Trophoblast cell (in vitro differentiated cells and primary cell): ENCODE measurements at regions not wholly inside any gene's neighbourhood (a gene's known extent, or its start where the extent isn't known, plus 50 kb on each side); places are given as distances from the start of the nearest gene placed in this dataset.
"Not testable (repeated sequence)": the region's sequence is repeated elsewhere in the genome, so short reads cannot be mapped to it uniquely, and the experiment has no call there.

Source experiments
- DNase-seq, 2 donors: peaks; one replicate each; pipeline ENCODE4 v3.0.0-alpha.2; 2016
- H2AFZ ChIP-seq: 2 replicates; pipeline ENCODE4 v1.6.1; 2013; ENCODE audit warnings: low read length, moderate library complexity, mild to moderate bottlenecking; ENCODE audit not compliant: insufficient read depth, poor library complexity
- H2AK5ac ChIP-seq: 2 replicates; pipeline ENCODE4 v1.6.1; 2013; ENCODE audit warnings: mild to moderate bottlenecking, low read length
- H2BK120ac ChIP-seq: 2 replicates; pipeline ENCODE4 v1.6.1; 2013; ENCODE audit warnings: low read length, mild to moderate bottlenecking, moderate library complexity; ENCODE audit not compliant: insufficient read depth, poor library complexity
- H2BK12ac ChIP-seq: 2 replicates; pipeline ENCODE4 v1.6.1; 2013; ENCODE audit warnings: mild to moderate bottlenecking, low read length, moderate library complexity
- H2BK5ac ChIP-seq: 2 replicates; pipeline ENCODE4 v1.6.1; 2013; ENCODE audit warnings: low read length, low read depth, moderate library complexity, mild to moderate bottlenecking; ENCODE audit not compliant: poor library complexity
- H3K14ac ChIP-seq: 2 replicates; pipeline ENCODE4 v1.6.1; 2013; ENCODE audit warnings: mild to moderate bottlenecking, low read length
- H3K18ac ChIP-seq: 2 replicates; pipeline ENCODE4 v1.6.1; 2013; ENCODE audit warnings: mild to moderate bottlenecking, low read length
- H3K23ac ChIP-seq: 2 replicates; pipeline ENCODE4 v1.6.1; 2013; ENCODE audit warnings: low read length
- H3K27ac ChIP-seq: 2 replicates; pipeline ENCODE4 v1.5.1; 2013; ENCODE audit warnings: low read depth, mild to moderate bottlenecking, inconsistent platforms, low read length, moderate library complexity
- H3K27me3 ChIP-seq: 2 replicates; pipeline ENCODE4 v1.6.1; 2013; ENCODE audit warnings: inconsistent platforms, mild to moderate bottlenecking, low read length, moderate library complexity; ENCODE audit not compliant: insufficient read depth
- H3K36me3 ChIP-seq, 2 experiments: 1 replicate in 1 of 2; 2 replicates in 1 of 2; pipeline ENCODE4 v1.6.1; 2013; ENCODE audit warnings: low read length in 2 of 2, mild to moderate bottlenecking in 2 of 2, moderate library complexity in 1 of 2; ENCODE audit not compliant: insufficient read depth in 2 of 2, control insufficient read depth in 1 of 2
- H3K4ac ChIP-seq: 2 replicates; pipeline ENCODE4 v1.6.1; 2013; ENCODE audit warnings: low read depth, mild to moderate bottlenecking, low read length, moderate library complexity
- H3K4me1 ChIP-seq, 2 experiments: 1 replicate in 1 of 2; 2 replicates in 1 of 2; pipeline ENCODE4 v1.6.1; 2013; ENCODE audit warnings: low read length in 2 of 2, mild to moderate bottlenecking in 2 of 2, moderate library complexity in 1 of 2; ENCODE audit not compliant: insufficient read depth in 2 of 2, control insufficient read depth in 1 of 2
- H3K4me2 ChIP-seq: 2 replicates; pipeline ENCODE4 v1.6.1; 2013; ENCODE audit warnings: inconsistent platforms, mild to moderate bottlenecking, low read length, moderate library complexity
- H3K4me3 ChIP-seq: 2 replicates; pipeline ENCODE4 v1.5.1; 2013; ENCODE audit warnings: mild to moderate bottlenecking, low read depth, low read length, inconsistent platforms
- H3K79me1 ChIP-seq: one replicate; pipeline ENCODE4 v1.6.1; 2013; ENCODE audit warnings: low read length
- H3K79me2 ChIP-seq: 2 replicates; pipeline ENCODE4 v1.6.1; 2013; ENCODE audit warnings: low read length, mild to moderate bottlenecking; ENCODE audit not compliant: control insufficient read depth, insufficient read depth, poor library complexity
- H3K9ac ChIP-seq: 2 replicates; pipeline ENCODE4 v1.6.1; 2013; ENCODE audit warnings: mild to moderate bottlenecking, low read length
- H3K9me3 ChIP-seq: 2 replicates; pipeline ENCODE4 v1.6.1; 2013; ENCODE audit warnings: low read depth, mild to moderate bottlenecking, control low read depth, inconsistent platforms, low read length; ENCODE audit not compliant: insufficient read depth
- H4K12ac ChIP-seq: 2 replicates; pipeline ENCODE4 v1.6.1; 2013; ENCODE audit warnings: low read depth, mild to moderate bottlenecking, low read length, moderate library complexity
- H4K8ac ChIP-seq: 2 replicates; pipeline ENCODE4 v1.6.1; 2013; ENCODE audit warnings: low read depth, mild to moderate bottlenecking, low read length, moderate library complexity
- H4K91ac ChIP-seq: one replicate; pipeline ENCODE4 v1.6.1; 2013; ENCODE audit warnings: low read depth, mild to moderate bottlenecking, low read length, moderate library complexity
- WGBS: extraction: QIAGEN DNeasy Blood & Tissue Kit; methylation state at CpG from one replicate; pipeline ENCODE4 v1.1.7; 2013; ENCODE audit warnings: missing lambda C conversion rate; ENCODE audit not compliant: insufficient read length, insufficient coverage; ENCODE audit errors: extremely low coverage; 5-methylcytosine and 5-hydroxymethylcytosine counted together

GRCh38 chr20:63136296-63136695 lies 79.6 kb downstream of the YTHDF1 start:
- H3K9me3 ChIP-seq: peaks cover 9% of the 10 kb centered on the region
- no peak overlapping the region for H2BK12ac ChIP-seq
- H3K4ac ChIP-seq: no peak overlapping the region
- no peak overlapping the region for H3K23ac ChIP-seq
- H2BK120ac ChIP-seq: no peak overlapping the region
- H3K14ac ChIP-seq: no peak overlapping the region
- no peak overlapping the region for H4K12ac ChIP-seq
- no peak overlapping the region for H2BK5ac ChIP-seq
- H4K91ac ChIP-seq: no peak overlapping the region
- WGBS: no CpG with 5 or more reads among the region's 8 CpGs
- no peaks in the 10 kb centered on the region for H3K4me1 ChIP-seq
- no peak overlapping the region for H3K4me3 ChIP-seq
- no peaks in the 10 kb centered on the region for H3K79me2 ChIP-seq
- H3K27ac ChIP-seq: no peak overlapping the region
- no peaks in the 10 kb centered on the region for H3K27me3 ChIP-seq
- H3K36me3 ChIP-seq: no peaks in the 10 kb centered on the region
- no peak overlapping the region for H4K8ac ChIP-seq
- H3K18ac ChIP-seq: no peak overlapping the region
- no peak for DNase-seq
- H2AK5ac ChIP-seq: no peak overlapping the region
- no peak overlapping the region for H3K9ac ChIP-seq
- H3K79me1 ChIP-seq: no peaks in the 10 kb centered on the region
- no peak overlapping the region for H2AFZ ChIP-seq
- no peak overlapping the region for H3K4me2 ChIP-seq

GRCh38 chr20:63135411-63135810 lies 80.5 kb downstream of the YTHDF1 start:
- H3K4me1 ChIP-seq: no peaks in the 10 kb centered on the region
- no peak overlapping the region for H3K4ac ChIP-seq
- no peak overlapping the region for H2BK12ac ChIP-seq
- no CpG with 5 or more reads among the region's 17 CpGs for WGBS
- H2BK5ac ChIP-seq: no peak overlapping the region
- H3K14ac ChIP-seq: no peak overlapping the region
- no peak overlapping the region for H3K27ac ChIP-seq
- H2BK120ac ChIP-seq: no peak overlapping the region
- no peak overlapping the region for H2AK5ac ChIP-seq
- H3K23ac ChIP-seq: no peak overlapping the region
- no peak overlapping the region for H2AFZ ChIP-seq
- H3K36me3 ChIP-seq: no peaks in the 10 kb centered on the region
- no peak overlapping the region for H3K4me2 ChIP-seq
- no peak overlapping the region for H4K12ac ChIP-seq
- H3K79me1 ChIP-seq: no peaks in the 10 kb centered on the region
- H4K91ac ChIP-seq: no peak overlapping the region
- H3K9me3 ChIP-seq: peaks cover 8% of the 10 kb centered on the region
- H3K79me2 ChIP-seq: no peaks in the 10 kb centered on the region
- no peak for DNase-seq
- H3K4me3 ChIP-seq: peak overlapping the region; percentile 44
- H4K8ac ChIP-seq: no peak overlapping the region
- no peaks in the 10 kb centered on the region for H3K27me3 ChIP-seq
- no peak overlapping the region for H3K9ac ChIP-seq
- H3K18ac ChIP-seq: no peak overlapping the region

- not testable (repeated sequence) for H3K4me3 ChIP-seq, H3K4me2 ChIP-seq, H3K23ac ChIP-seq, H3K27me3 ChIP-seq, H2BK5ac ChIP-seq, H2BK12ac ChIP-seq, H3K79me1 ChIP-seq, H2BK120ac ChIP-seq, H3K79me2 ChIP-seq, H3K14ac ChIP-seq, H4K12ac ChIP-seq, DNase-seq, H3K4me1 ChIP-seq, H3K36me3 ChIP-seq, H3K27ac ChIP-seq, H2AFZ ChIP-seq, H2AK5ac ChIP-seq, H3K9ac ChIP-seq, H4K91ac ChIP-seq, H3K4ac ChIP-seq, H4K8ac ChIP-seq, H3K18ac ChIP-seq, H3K9me3 ChIP-seq
- no CpG with 5 or more reads among the region's 29 CpGs for WGBS
These were observed 81.1 kb downstream of the YTHDF1 start for GRCh38 chr20:63134711-63135361.

- no peak overlapping the region for H3K27ac ChIP-seq
- no CpG with 5 or more reads among the region's 19 CpGs for WGBS
- no peak overlapping the region for H3K4ac ChIP-seq
- H3K18ac ChIP-seq: no peak overlapping the region
- no peak overlapping the region for H4K8ac ChIP-seq
- no peaks in the 10 kb centered on the region for H3K4me1 ChIP-seq
- H4K12ac ChIP-seq: no peak overlapping the region
- no peak overlapping the region for H4K91ac ChIP-seq
- H3K9me3 ChIP-seq: peaks cover 8% of the 10 kb centered on the region
- no peak overlapping the region for H3K23ac ChIP-seq
- no peak overlapping the region for H2AK5ac ChIP-seq
- H3K27me3 ChIP-seq: no peaks in the 10 kb centered on the region
- H2BK120ac ChIP-seq: no peak overlapping the region
- H3K4me3 ChIP-seq: no peak overlapping the region
- no peaks in the 10 kb centered on the region for H3K79me1 ChIP-seq
- no peak overlapping the region for H3K14ac ChIP-seq
- H2AFZ ChIP-seq: no peak overlapping the region
- no peak overlapping the region for H2BK12ac ChIP-seq
- no peaks in the 10 kb centered on the region for H3K36me3 ChIP-seq
- DNase-seq: no peak
- no peak overlapping the region for H3K4me2 ChIP-seq
- no peak overlapping the region for H2BK5ac ChIP-seq
- no peaks in the 10 kb centered on the region for H3K79me2 ChIP-seq
- no peak overlapping the region for H3K9ac ChIP-seq
These were observed 81.7 kb downstream of the YTHDF1 start for GRCh38 chr20:63134201-63134612.
